ENCODE measurements at regions not wholly inside any gene's neighbourhood (a gene's known extent, or its start where the extent isn't known, plus 50 kb on each side); places are given as distances from the start of the nearest gene placed in this dataset.

GRCh38 chr16:63877401-63877800 lies 1244.5 kb downstream of the CDH11 start:
- TF ChIP-seq CTCF (IDR thresholded peaks at IDR 0.05): no peak

GRCh38 chr16:63876103-63876502 lies 1245.8 kb downstream of the CDH11 start:
- TF ChIP-seq CTCF (IDR thresholded peaks at IDR 0.05): no peak

GRCh38 chr16:63856537-63856936 lies 1265.3 kb downstream of the CDH11 start:
- no peak for TF ChIP-seq CTCF (IDR thresholded peaks at IDR 0.05)

- no peak for TF ChIP-seq CTCF (IDR thresholded peaks at IDR 0.05)
Measured at GRCh38 chr16:63850979-63851378, 1270.9 kb downstream of the CDH11 start.

- TF ChIP-seq CTCF (IDR thresholded peaks at IDR 0.05): no peak
Measured at GRCh38 chr16:63841271-63841670, 1280.6 kb downstream of the CDH11 start.

GRCh38 chr16:63830061-63830460 lies 1291.8 kb downstream of the CDH11 start:
- TF ChIP-seq CTCF (IDR thresholded peaks at IDR 0.05): no peak

GRCh38 chr16:63822818-63823217 lies 1299.0 kb downstream of the CDH11 start:
- TF ChIP-seq CTCF (IDR thresholded peaks at IDR 0.05): no peak

- TF ChIP-seq CTCF (IDR thresholded peaks at IDR 0.05): no peak
Measured at GRCh38 chr16:63816276-63816675, 1305.6 kb downstream of the CDH11 start.
